IMR-90 (cell line): ENCODE measurements at regions not wholly inside any gene's neighbourhood (a gene's known extent, or its start where the extent isn't known, plus 50 kb on each side); places are given as distances from the start of the nearest gene placed in this dataset.

Experiments used
- CEBPB ChIP-seq: IDR thresholded peaks from 2 replicates; pipeline ENCODE4 v1.6.1; 2012; ENCODE audit warnings: low read depth, low read length, improper control_type of control experiment
- CHD1 ChIP-seq: IDR thresholded peaks from 2 replicates; pipeline ENCODE4 v1.6.1; 2012; ENCODE audit warnings: low read depth, low read length, improper control_type of control experiment
- FOS ChIP-seq: fragments of 150-350 bp; IDR thresholded peaks from 2 replicates; pipeline ENCODE4 v1.6.1; 2016; ENCODE audit warnings: low read depth, low read length
- MAFK ChIP-seq: IDR thresholded peaks from 2 replicates; pipeline ENCODE4 v1.6.1; 2012; ENCODE audit warnings: low read depth, low read length, improper control_type of control experiment
- MAZ ChIP-seq: IDR thresholded peaks from 2 replicates; pipeline ENCODE4 v1.6.1; 2012; ENCODE audit warnings: low read depth, mild to moderate bottlenecking, low read length, improper control_type of control experiment, moderate library complexity, borderline replicate concordance
- MXI1 ChIP-seq: IDR thresholded peaks from 2 replicates; pipeline ENCODE4 v1.6.1; 2012; ENCODE audit warnings: low read depth, mild to moderate bottlenecking, low read length, moderate library complexity, borderline replicate concordance
- POLR2A ChIP-seq: IDR thresholded peaks from 2 replicates; pipeline ENCODE4 v1.6.1; 2012; ENCODE audit warnings: mild to moderate bottlenecking, low read depth, low read length
- RAD21 ChIP-seq: IDR thresholded peaks from 2 replicates; pipeline ENCODE4 v1.6.1; 2012; ENCODE audit warnings: low read length, improper control_type of control experiment
- RCOR1 ChIP-seq: IDR thresholded peaks from 2 replicates; pipeline ENCODE4 v1.6.1; 2012; ENCODE audit warnings: mild to moderate bottlenecking, low read length, improper control_type of control experiment; ENCODE audit not compliant: insufficient replicate concordance
- RFX5 ChIP-seq: IDR thresholded peaks from 2 replicates; pipeline ENCODE4 v1.8.0; 2012; ENCODE audit warnings: low read depth, mild to moderate bottlenecking, low read length, moderate library complexity
- SMC3 ChIP-seq: fragments of 150-350 bp; IDR thresholded peaks from 2 replicates; pipeline ENCODE4 v1.6.1; 2016; ENCODE audit warnings: low read depth, mild to moderate bottlenecking, antibody characterized with exemption, low read length, moderate library complexity
- TF ChIP-seq, protein P1 (sequence below): conservative IDR thresholded peaks from 2 replicates; pipeline ENCODE4 v1.5.1; 2012; ENCODE audit warnings: mild to moderate bottlenecking, low read depth, low read length, improper control_type of control experiment
- TF ChIP-seq, protein P2 (sequence below): fragments of 150-350 bp; IDR thresholded peaks from 2 replicates; pipeline ENCODE4 v1.6.1; 2017; ENCODE audit warnings: mild to moderate bottlenecking, antibody characterized with exemption, low read length, low read depth
- TF ChIP-seq, protein P3 (sequence below): fragments of 150-350 bp; IDR thresholded peaks from 2 replicates; pipeline ENCODE4 v1.6.1; 2016; ENCODE audit warnings: low read depth, mild to moderate bottlenecking, low read length, moderate library complexity, borderline replicate concordance

DNA sequence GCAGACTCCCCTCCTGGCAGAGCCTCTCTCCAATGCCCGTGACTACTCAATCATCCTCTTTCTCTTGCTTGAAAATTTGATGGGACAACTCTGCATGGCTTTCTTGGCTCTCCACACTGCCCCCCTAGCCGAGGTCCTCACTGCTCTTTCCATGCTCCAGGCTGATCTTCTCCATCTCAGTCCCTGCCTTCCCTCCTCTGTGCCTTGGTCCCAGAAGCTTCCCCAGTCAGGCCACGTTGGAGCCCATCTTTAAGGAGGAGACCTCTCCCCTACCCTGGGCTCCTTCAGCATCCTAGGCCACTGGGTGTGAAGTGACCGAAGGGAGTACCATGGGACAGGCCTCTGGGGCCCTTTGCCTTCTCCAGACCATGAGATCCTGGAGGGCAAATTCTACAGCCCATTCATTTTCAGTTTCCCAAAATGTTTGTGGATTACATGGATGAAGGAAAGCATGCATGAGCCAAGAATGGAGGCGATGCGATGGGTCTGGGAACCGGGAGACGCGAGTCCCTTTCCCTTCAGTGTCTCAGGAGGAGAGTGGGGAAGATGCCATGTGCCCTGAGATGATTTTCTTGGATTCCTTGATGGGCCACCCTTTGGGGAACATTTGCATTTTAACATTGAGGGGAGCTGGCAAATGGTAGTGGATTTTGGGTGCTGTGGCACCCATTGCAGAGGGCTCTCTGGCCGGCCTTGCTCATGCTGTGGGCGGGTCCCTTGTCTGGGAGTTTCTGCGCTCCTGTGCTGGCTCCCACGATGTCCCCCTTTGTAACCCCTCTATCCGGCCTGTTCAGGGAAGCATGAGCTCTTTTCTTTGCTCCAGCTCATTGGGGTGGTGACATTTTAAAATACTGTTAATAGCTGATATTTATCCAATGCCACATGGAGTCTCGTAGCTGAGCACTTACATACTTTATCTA, 376.6 kb downstream of the RPS24 start:
- TF ChIP-seq MAFK: no peak
- TF ChIP-seq, protein P1, sequence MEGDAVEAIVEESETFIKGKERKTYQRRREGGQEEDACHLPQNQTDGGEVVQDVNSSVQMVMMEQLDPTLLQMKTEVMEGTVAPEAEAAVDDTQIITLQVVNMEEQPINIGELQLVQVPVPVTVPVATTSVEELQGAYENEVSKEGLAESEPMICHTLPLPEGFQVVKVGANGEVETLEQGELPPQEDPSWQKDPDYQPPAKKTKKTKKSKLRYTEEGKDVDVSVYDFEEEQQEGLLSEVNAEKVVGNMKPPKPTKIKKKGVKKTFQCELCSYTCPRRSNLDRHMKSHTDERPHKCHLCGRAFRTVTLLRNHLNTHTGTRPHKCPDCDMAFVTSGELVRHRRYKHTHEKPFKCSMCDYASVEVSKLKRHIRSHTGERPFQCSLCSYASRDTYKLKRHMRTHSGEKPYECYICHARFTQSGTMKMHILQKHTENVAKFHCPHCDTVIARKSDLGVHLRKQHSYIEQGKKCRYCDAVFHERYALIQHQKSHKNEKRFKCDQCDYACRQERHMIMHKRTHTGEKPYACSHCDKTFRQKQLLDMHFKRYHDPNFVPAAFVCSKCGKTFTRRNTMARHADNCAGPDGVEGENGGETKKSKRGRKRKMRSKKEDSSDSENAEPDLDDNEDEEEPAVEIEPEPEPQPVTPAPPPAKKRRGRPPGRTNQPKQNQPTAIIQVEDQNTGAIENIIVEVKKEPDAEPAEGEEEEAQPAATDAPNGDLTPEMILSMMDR: no peak
- no peak for TF ChIP-seq RAD21
- TF ChIP-seq RFX5: no peak
- TF ChIP-seq CEBPB: no peak
- TF ChIP-seq SMC3: no peak
- no peak for TF ChIP-seq POLR2A
- TF ChIP-seq, protein P2, sequence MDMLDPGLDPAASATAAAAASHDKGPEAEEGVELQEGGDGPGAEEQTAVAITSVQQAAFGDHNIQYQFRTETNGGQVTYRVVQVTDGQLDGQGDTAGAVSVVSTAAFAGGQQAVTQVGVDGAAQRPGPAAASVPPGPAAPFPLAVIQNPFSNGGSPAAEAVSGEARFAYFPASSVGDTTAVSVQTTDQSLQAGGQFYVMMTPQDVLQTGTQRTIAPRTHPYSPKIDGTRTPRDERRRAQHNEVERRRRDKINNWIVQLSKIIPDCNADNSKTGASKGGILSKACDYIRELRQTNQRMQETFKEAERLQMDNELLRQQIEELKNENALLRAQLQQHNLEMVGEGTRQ: no peak
- TF ChIP-seq MAZ: no peak
- no peak for TF ChIP-seq MXI1
- no peak for TF ChIP-seq RCOR1
- no peak for TF ChIP-seq FOS
- TF ChIP-seq, protein P3, sequence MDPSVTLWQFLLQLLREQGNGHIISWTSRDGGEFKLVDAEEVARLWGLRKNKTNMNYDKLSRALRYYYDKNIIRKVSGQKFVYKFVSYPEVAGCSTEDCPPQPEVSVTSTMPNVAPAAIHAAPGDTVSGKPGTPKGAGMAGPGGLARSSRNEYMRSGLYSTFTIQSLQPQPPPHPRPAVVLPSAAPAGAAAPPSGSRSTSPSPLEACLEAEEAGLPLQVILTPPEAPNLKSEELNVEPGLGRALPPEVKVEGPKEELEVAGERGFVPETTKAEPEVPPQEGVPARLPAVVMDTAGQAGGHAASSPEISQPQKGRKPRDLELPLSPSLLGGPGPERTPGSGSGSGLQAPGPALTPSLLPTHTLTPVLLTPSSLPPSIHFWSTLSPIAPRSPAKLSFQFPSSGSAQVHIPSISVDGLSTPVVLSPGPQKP: no peak
- TF ChIP-seq CHD1: no peak
